ENCODE measurements at regions not wholly inside any gene's neighbourhood (a gene's known extent, or its start where the extent isn't known, plus 50 kb on each side); places are given as distances from the start of the nearest gene placed in this dataset.

DNA sequence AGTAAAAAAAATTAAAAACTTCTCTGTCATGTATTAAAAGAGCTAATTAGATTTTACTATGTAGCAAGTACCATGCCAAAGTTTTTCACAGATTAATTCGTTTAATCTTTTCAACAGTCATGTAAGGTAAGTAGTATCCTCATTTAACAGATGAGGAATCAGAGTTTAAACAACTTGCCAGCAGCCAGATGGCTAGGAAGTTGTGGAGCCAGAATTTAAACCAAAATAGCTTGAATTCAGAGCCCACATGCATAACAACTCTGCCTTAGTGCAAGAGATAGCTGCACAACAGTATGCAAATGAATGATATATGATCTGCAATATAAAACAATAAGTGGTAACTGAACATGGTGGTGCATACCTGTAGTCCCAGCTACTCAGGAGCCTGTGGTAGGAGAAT is 75.3 kb downstream of the NAP1L3 start:
- H3K9me3 Mint-ChIP-seq = no peaks in the 10 kb centered on the region
- no peaks in the 10 kb centered on the region for H3K27me3 Mint-ChIP-seq (ENCODE audit: low read depth)
- H3K4me1 Mint-ChIP-seq = peaks cover 15% of the 10 kb centered on the region
- TF ChIP-seq, protein P1, sequence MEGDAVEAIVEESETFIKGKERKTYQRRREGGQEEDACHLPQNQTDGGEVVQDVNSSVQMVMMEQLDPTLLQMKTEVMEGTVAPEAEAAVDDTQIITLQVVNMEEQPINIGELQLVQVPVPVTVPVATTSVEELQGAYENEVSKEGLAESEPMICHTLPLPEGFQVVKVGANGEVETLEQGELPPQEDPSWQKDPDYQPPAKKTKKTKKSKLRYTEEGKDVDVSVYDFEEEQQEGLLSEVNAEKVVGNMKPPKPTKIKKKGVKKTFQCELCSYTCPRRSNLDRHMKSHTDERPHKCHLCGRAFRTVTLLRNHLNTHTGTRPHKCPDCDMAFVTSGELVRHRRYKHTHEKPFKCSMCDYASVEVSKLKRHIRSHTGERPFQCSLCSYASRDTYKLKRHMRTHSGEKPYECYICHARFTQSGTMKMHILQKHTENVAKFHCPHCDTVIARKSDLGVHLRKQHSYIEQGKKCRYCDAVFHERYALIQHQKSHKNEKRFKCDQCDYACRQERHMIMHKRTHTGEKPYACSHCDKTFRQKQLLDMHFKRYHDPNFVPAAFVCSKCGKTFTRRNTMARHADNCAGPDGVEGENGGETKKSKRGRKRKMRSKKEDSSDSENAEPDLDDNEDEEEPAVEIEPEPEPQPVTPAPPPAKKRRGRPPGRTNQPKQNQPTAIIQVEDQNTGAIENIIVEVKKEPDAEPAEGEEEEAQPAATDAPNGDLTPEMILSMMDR (IDR thresholded peaks at IDR 0.05; ENCODE audit: unreplicated experiment in 3 of 3) = no peak
- no peaks in the 10 kb centered on the region for H3K36me3 Mint-ChIP-seq (ENCODE audit: low read depth)
- H3K4me3 Mint-ChIP-seq = no peak overlapping the region
- no peak overlapping the region for H3K27ac Mint-ChIP-seq

DNA sequence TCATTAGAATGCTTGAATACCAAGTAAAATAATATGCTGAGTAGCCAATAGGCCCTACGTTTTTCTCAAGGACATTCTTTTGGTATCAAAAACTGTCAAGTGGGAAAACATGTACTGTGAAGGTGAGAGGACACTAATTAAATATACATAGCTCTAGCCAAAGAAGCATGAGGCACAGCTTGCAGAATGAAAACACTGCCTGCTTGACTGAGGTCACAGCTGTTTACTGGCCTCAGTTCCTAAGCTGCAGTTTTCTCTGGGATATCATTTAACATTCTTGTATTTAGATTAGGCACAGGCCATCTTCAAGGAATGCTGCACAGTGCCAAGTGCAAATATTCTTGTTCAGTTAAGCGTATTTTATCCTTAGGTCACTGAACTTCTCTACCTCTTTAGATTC is 78.6 kb downstream of the NAP1L3 start:
- no peaks in the 10 kb centered on the region for H3K36me3 Mint-ChIP-seq (ENCODE audit: low read depth)
- H3K27ac Mint-ChIP-seq = peak overlapping the region in 2 of 3 experiments; percentile 23 to 51
- H3K27me3 Mint-ChIP-seq (ENCODE audit: low read depth) = no peaks in the 10 kb centered on the region
- H3K9me3 Mint-ChIP-seq = no peaks in the 10 kb centered on the region
- H3K4me1 Mint-ChIP-seq = peaks cover 15% of the 10 kb centered on the region
- H3K4me3 Mint-ChIP-seq = no peak overlapping the region
- TF ChIP-seq, protein P1 (IDR thresholded peaks at IDR 0.05; ENCODE audit: unreplicated experiment in 3 of 3) = no peak

DNA sequence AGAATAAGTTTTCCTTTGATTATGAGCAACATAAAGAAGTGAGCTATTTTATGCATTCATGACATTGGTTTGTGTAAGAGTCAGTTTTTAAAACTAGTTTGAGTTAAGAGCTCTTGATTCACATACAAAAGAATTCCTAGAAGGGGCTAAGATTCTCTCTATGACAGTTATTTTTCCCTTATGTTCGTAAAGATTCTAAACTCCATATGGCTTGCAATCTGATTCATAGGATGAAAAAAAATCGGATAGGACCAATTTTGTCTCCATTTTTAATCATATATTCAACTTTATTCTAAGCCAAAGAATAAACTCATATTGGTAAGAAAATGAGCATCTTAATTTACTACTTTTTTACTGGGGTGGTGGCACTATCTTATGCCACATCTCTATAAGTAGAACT is 79.4 kb downstream of the NAP1L3 start:
- TF ChIP-seq, protein P1 (IDR thresholded peaks at IDR 0.05; ENCODE audit: unreplicated experiment in 3 of 3) = no peak
- no peaks in the 10 kb centered on the region for H3K9me3 Mint-ChIP-seq
- H3K27ac Mint-ChIP-seq = peak overlapping the region in 1 of 3 experiments; percentile 2
- H3K4me1 Mint-ChIP-seq = peaks cover 15% of the 10 kb centered on the region
- no peak overlapping the region for H3K4me3 Mint-ChIP-seq
- no peaks in the 10 kb centered on the region for H3K36me3 Mint-ChIP-seq (ENCODE audit: low read depth)
- no peaks in the 10 kb centered on the region for H3K27me3 Mint-ChIP-seq (ENCODE audit: low read depth)

DNA sequence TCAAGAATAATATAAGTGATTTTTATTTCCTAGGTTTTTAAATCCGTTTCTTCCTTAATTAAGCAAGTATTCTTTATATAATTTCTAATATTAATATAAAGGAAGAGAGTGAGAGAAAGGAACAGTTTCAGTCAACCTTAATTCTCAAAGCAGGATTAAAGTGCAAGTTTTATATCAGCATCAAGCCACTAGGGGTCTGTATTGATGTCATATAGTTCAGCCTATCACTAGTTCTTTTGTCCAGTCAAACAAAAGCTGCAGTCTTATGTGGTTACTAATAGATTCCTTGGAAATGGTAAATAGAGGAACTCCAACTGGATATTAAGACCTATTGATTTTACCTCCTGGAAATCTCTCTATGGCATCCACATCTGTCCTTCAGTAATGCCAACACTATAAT is 82.0 kb downstream of the NAP1L3 start:
- H3K4me3 Mint-ChIP-seq = no peak overlapping the region
- H3K36me3 Mint-ChIP-seq (ENCODE audit: low read depth) = no peaks in the 10 kb centered on the region
- H3K4me1 Mint-ChIP-seq = peaks cover 15% of the 10 kb centered on the region
- TF ChIP-seq, protein P1 (IDR thresholded peaks at IDR 0.05; ENCODE audit: unreplicated experiment in 3 of 3) = peak in 2 of 3 experiments; percentile 13 to 14
- H3K9me3 Mint-ChIP-seq = no peaks in the 10 kb centered on the region
- no peak overlapping the region for H3K27ac Mint-ChIP-seq
- H3K27me3 Mint-ChIP-seq (ENCODE audit: low read depth) = no peaks in the 10 kb centered on the region

DNA sequence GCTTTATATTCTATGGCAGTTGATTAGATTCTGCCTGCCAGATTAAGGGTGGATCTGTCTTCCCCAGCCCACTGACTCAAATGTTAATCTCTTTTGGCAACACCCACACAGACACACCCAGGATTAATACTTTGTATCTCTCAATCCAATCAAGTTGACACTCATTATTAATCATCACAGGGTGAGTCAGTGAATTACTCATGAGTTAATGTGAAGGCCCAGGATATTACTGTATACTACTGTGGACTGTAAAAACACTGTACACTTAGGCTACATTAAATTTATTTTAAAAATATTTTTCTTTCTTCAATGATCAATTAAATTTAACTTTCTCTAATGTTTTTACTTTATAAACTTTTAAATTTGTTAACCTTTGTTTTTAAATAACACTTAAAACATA is 87.7 kb downstream of the NAP1L3 start:
- Mint-ChIP-seq H3K36me3 (ENCODE audit: low read depth) (no peaks in the 10 kb centered on the region), H3K27me3 (ENCODE audit: low read depth) (no peaks in the 10 kb centered on the region), H3K4me3 (no peak overlapping the region), H3K4me1 (no peaks in the 10 kb centered on the region), H3K27ac (no peak overlapping the region), H3K9me3 (peaks cover under 1% of the 10 kb centered on the region)
- TF ChIP-seq, protein P1 (IDR thresholded peaks at IDR 0.05; ENCODE audit: unreplicated experiment in 3 of 3) = no peak

DNA sequence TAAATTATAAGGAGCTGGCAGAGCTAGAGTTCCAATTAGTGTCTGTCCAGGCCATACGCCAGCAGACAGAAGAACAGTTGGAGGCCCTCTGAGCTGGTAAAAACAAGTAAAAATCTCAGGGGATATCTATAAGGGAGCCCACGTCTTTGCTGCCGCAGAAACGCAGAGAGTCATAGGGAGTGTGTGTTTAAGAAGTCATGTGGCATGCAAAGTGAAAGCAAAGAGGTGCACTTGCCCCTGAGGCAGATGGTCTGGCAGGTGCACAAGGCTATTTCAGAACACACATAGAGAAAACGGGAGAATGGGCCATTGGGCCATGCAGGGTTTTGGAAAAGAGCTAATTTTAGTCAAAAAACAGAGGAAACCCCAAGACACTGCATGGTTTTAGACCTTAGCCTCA is 92.7 kb downstream of the NAP1L3 start:
- Mint-ChIP-seq H3K27me3 (ENCODE audit: low read depth) (no peaks in the 10 kb centered on the region), H3K4me3 (no peak overlapping the region), H3K27ac (no peak overlapping the region), H3K36me3 (ENCODE audit: low read depth) (no peaks in the 10 kb centered on the region), H3K9me3 (peaks cover 3% of the 10 kb centered on the region), H3K4me1 (no peaks in the 10 kb centered on the region)
- TF ChIP-seq, protein P1 (IDR thresholded peaks at IDR 0.05; ENCODE audit: unreplicated experiment in 3 of 3) = no peak

Data from nephron (organoid).